ENCODE measurements at regions not wholly inside any gene's neighbourhood (a gene's known extent, or its start where the extent isn't known, plus 50 kb on each side); places are given as distances from the start of the nearest gene placed in this dataset.

GRCh38 chr7:126040114-126041045 is 1110.8 kb upstream of the POT1 start:
- no peaks in the 10 kb centered on the region for H3K9me3 ChIP-seq
- H3K36me3 ChIP-seq = no peaks in the 10 kb centered on the region
- H3K27ac ChIP-seq = no peak overlapping the region
- TF ChIP-seq CTCF (IDR thresholded peaks at IDR 0.05) = no peak
- no peak for TF ChIP-seq POLR2A (IDR thresholded peaks at IDR 0.05)
- no peaks in the 10 kb centered on the region for H3K4me1 ChIP-seq
- no peaks in the 10 kb centered on the region for H3K27me3 ChIP-seq
- no peak for DNase-seq
- no peak overlapping the region for H3K4me3 ChIP-seq

GRCh38 chr7:126026421-126027088 is 1096.9 kb upstream of the POT1 start:
- Histone ChIP-seq H3K27ac (no peak overlapping the region), H3K36me3 (no peaks in the 10 kb centered on the region), H3K4me3 (no peak overlapping the region), H3K27me3 (no peaks in the 10 kb centered on the region), H3K4me1 (no peaks in the 10 kb centered on the region), H3K9me3 (no peaks in the 10 kb centered on the region)
- no peak for DNase-seq
- TF ChIP-seq POLR2A (IDR thresholded peaks at IDR 0.05) (no peak), CTCF (IDR thresholded peaks at IDR 0.05) (no peak)

GRCh38 chr7:126022452-126022851 is 1092.8 kb upstream of the POT1 start:
- Histone ChIP-seq H3K27me3 (no peaks in the 10 kb centered on the region), H3K36me3 (no peaks in the 10 kb centered on the region), H3K27ac (no peak overlapping the region), H3K4me3 (no peak overlapping the region), H3K9me3 (no peaks in the 10 kb centered on the region), H3K4me1 (no peaks in the 10 kb centered on the region)
- TF ChIP-seq CTCF (IDR thresholded peaks at IDR 0.05) (no peak), POLR2A (IDR thresholded peaks at IDR 0.05) (no peak)
- DNase-seq = no peak

GRCh38 chr7:126016722-126017121 is 1087.1 kb upstream of the POT1 start:
- no peak for DNase-seq
- no peaks in the 10 kb centered on the region for H3K27me3 ChIP-seq
- no peaks in the 10 kb centered on the region for H3K4me1 ChIP-seq
- H3K36me3 ChIP-seq = no peaks in the 10 kb centered on the region
- TF ChIP-seq CTCF (IDR thresholded peaks at IDR 0.05) = no peak
- H3K4me3 ChIP-seq = no peak overlapping the region
- H3K27ac ChIP-seq = no peak overlapping the region
- H3K9me3 ChIP-seq = no peaks in the 10 kb centered on the region

- no peak for DNase-seq
- no peaks in the 10 kb centered on the region for H3K9me3 ChIP-seq
- TF ChIP-seq POLR2A (IDR thresholded peaks at IDR 0.05) (no peak), CTCF (IDR thresholded peaks at IDR 0.05) (no peak)
- no peak overlapping the region for H3K4me3 ChIP-seq
- H3K36me3 ChIP-seq = no peaks in the 10 kb centered on the region
- no peaks in the 10 kb centered on the region for H3K4me1 ChIP-seq
- no peaks in the 10 kb centered on the region for H3K27me3 ChIP-seq
- no peak overlapping the region for H3K27ac ChIP-seq
These were observed 1075.4 kb upstream of the POT1 start for GRCh38 chr7:126005064-126005463.
